ENCODE measurements at regions not wholly inside any gene's neighbourhood (a gene's known extent, or its start where the extent isn't known, plus 50 kb on each side); places are given as distances from the start of the nearest gene placed in this dataset.
"Not testable (repeated sequence)": the region's sequence is repeated elsewhere in the genome, so short reads cannot be mapped to it uniquely, and the experiment has no call there.

GRCh38 chr6:18044108-18044783 lies 56.8 kb upstream of the KIF13A start:
- TF ChIP-seq TARDBP (IDR thresholded peaks at IDR 0.05): no peak
- no peak for TF ChIP-seq ZNF384 (IDR thresholded peaks at IDR 0.05)
- no peak for TF ChIP-seq NFRKB (IDR thresholded peaks at IDR 0.05)
- TF ChIP-seq BHLHE40 (IDR thresholded peaks at IDR 0.05; ENCODE audit: borderline replicate concordance): no peak
- TF ChIP-seq LEF1 (IDR thresholded peaks at IDR 0.05; ENCODE audit: borderline replicate concordance): no peak
- TF ChIP-seq HDGF (IDR thresholded peaks at IDR 0.05; ENCODE audit: borderline replicate concordance): no peak
- TF ChIP-seq SP1 (IDR thresholded peaks at IDR 0.05): no peak
- TF ChIP-seq CTBP1 (IDR thresholded peaks at IDR 0.05; ENCODE audit: borderline replicate concordance): no peak
- TF ChIP-seq FOXK2 (IDR thresholded peaks at IDR 0.05): no peak
- POLR2A ChIA-PET: no interaction called here
- CTCF ChIA-PET: no interaction called here
- no peak for DNase-seq (ENCODE audit: extremely low spot score)

- TF ChIP-seq BHLHE40 (IDR thresholded peaks at IDR 0.05; ENCODE audit: borderline replicate concordance) (no peak), NFRKB (IDR thresholded peaks at IDR 0.05) (no peak), FOXA1 (IDR thresholded peaks at IDR 0.05) (no peak), CTBP1 (IDR thresholded peaks at IDR 0.05; ENCODE audit: borderline replicate concordance) (no peak), ELF4 (IDR thresholded peaks at IDR 0.05) (no peak), TARDBP (IDR thresholded peaks at IDR 0.05) (no peak), PKNOX1 (IDR thresholded peaks at IDR 0.05) (no peak), FOXM1 (IDR thresholded peaks at IDR 0.05; ENCODE audit: borderline replicate concordance) (no peak), ZNF384 (IDR thresholded peaks at IDR 0.05) (no peak), HDGF (IDR thresholded peaks at IDR 0.05; ENCODE audit: borderline replicate concordance) (no peak), LEF1 (IDR thresholded peaks at IDR 0.05; ENCODE audit: borderline replicate concordance) (no peak), L3MBTL2 (conservative IDR thresholded peaks at IDR 0.05) (no peak), SP1 (IDR thresholded peaks at IDR 0.05) (no peak), SUZ12 (IDR thresholded peaks at IDR 0.05) (no peak), FOXK2 (IDR thresholded peaks at IDR 0.05) (no peak), ARNT (IDR thresholded peaks at IDR 0.05) (no peak)
- CTCF ChIA-PET: interaction anchor here (1.0 kb wide), 1 partner anchor 9 kb away, joined by 4 read pairs; no protein-coding TSS in a partner anchor
- POLR2A ChIA-PET: no interaction called here
- no peak for DNase-seq (ENCODE audit: extremely low spot score)
These were observed 55.2 kb upstream of the KIF13A start for GRCh38 chr6:18042536-18043145.

GRCh38 chr6:18039481-18039880 lies 52.0 kb upstream of the KIF13A start:
- no peak for DNase-seq (ENCODE audit: extremely low spot score)
- TF ChIP-seq LEF1 (IDR thresholded peaks at IDR 0.05; ENCODE audit: borderline replicate concordance): no peak
- TF ChIP-seq SUZ12 (IDR thresholded peaks at IDR 0.05): no peak
- no peak for TF ChIP-seq ZNF384 (IDR thresholded peaks at IDR 0.05)
- no peak for TF ChIP-seq FOXM1 (IDR thresholded peaks at IDR 0.05; ENCODE audit: borderline replicate concordance)
- TF ChIP-seq NFRKB (IDR thresholded peaks at IDR 0.05): no peak
- TF ChIP-seq ELF4 (IDR thresholded peaks at IDR 0.05): no peak
- CTCF ChIA-PET: no interaction called here
- POLR2A ChIA-PET: no interaction called here

GRCh38 chr6:18038235-18038634 lies 50.8 kb upstream of the KIF13A start:
- POLR2A ChIA-PET; DNase-seq (ENCODE audit: extremely low spot score); CTCF ChIA-PET: not testable (repeated sequence)
